Mucosa of rectum (tissue), 2 donors: ENCODE measurements at regions not wholly inside any gene's neighbourhood (a gene's known extent, or its start where the extent isn't known, plus 50 kb on each side); places are given as distances from the start of the nearest gene placed in this dataset.

ENCODE experiments used
- H3K27ac ChIP-seq, 2 donors: one replicate each; pipeline ENCODE4 v1.7.0; 2013; ENCODE audit warnings: inconsistent platforms in 2 of 2, low read depth in 2 of 2, low read length in 2 of 2
- H3K27me3 ChIP-seq, 2 donors: one replicate each; pipeline ENCODE4 v1.7.0; 2013; ENCODE audit warnings: low read length in 2 of 2; ENCODE audit not compliant: control insufficient read depth in 2 of 2, insufficient read depth in 2 of 2
- H3K36me3 ChIP-seq, 2 donors: one replicate each; pipeline ENCODE4 v1.7.0; 2013; ENCODE audit warnings: low read length in 2 of 2; ENCODE audit not compliant: control insufficient read depth in 2 of 2, insufficient read depth in 2 of 2
- H3K4me1 ChIP-seq, 2 donors: one replicate each; pipeline ENCODE4 v1.7.0; 2013; ENCODE audit warnings: low read length in 2 of 2, mild to moderate bottlenecking in 1 of 2; ENCODE audit not compliant: control insufficient read depth in 2 of 2, insufficient read depth in 2 of 2
- H3K4me3 ChIP-seq, 2 donors: one replicate each; pipeline ENCODE4 v1.7.0; 2013; ENCODE audit warnings: low read length in 2 of 2
- H3K9ac ChIP-seq, 2 donors: one replicate each; pipeline ENCODE4 v1.7.0; 2013; ENCODE audit warnings: low read length in 2 of 2, low read depth in 1 of 2, mild to moderate bottlenecking in 1 of 2
- H3K9me3 ChIP-seq, 2 donors: one replicate each; pipeline ENCODE4 v1.7.0; 2013; ENCODE audit warnings: low read length in 2 of 2; ENCODE audit not compliant: control insufficient read depth in 2 of 2
- donor health status: healthy.
- donor health status: Normal muscosa, but diverticular disease.

- no peak overlapping the region for H3K9ac ChIP-seq
- H3K4me3 ChIP-seq, result no peak overlapping the region
- H3K9me3 ChIP-seq, result no peaks in the 10 kb centered on the region
- H3K27me3 ChIP-seq, result no peaks in the 10 kb centered on the region
- no peaks in the 10 kb centered on the region for H3K36me3 ChIP-seq
- no peak overlapping the region for H3K27ac ChIP-seq
- H3K4me1 ChIP-seq, result no peaks in the 10 kb centered on the region
These were observed 417.2 kb downstream of the RFPL4B start for GRCh38 chr6:112764377-112764776.

GRCh38 chr6:112770308-112770707, 423.2 kb downstream of the RFPL4B start:
- Histone ChIP-seq H3K27ac (no peak overlapping the region), H3K36me3 (no peaks in the 10 kb centered on the region), H3K9me3 (no peaks in the 10 kb centered on the region), H3K4me1 (no peaks in the 10 kb centered on the region), H3K4me3 (no peak overlapping the region), H3K9ac (no peak overlapping the region), H3K27me3 (no peaks in the 10 kb centered on the region)

GRCh38 chr6:112773187-112773586, 426.1 kb downstream of the RFPL4B start:
- Histone ChIP-seq H3K4me3 (no peak overlapping the region), H3K27ac (no peak overlapping the region), H3K36me3 (no peaks in the 10 kb centered on the region)

GRCh38 chr6:112774319-112774718, 427.2 kb downstream of the RFPL4B start:
- Histone ChIP-seq H3K27me3 (no peaks in the 10 kb centered on the region), H3K27ac (no peak overlapping the region), H3K4me1 (no peaks in the 10 kb centered on the region), H3K9me3 (no peaks in the 10 kb centered on the region), H3K9ac (no peak overlapping the region), H3K4me3 (no peak overlapping the region), H3K36me3 (no peaks in the 10 kb centered on the region)

More at GRCh38 chr6:112773187-112773586, 426.1 kb downstream of the RFPL4B start:
- H3K27me3 ChIP-seq, result no peaks in the 10 kb centered on the region
- no peak overlapping the region for H3K9ac ChIP-seq
- H3K9me3 ChIP-seq, result no peaks in the 10 kb centered on the region
- no peaks in the 10 kb centered on the region for H3K4me1 ChIP-seq

- no peaks in the 10 kb centered on the region for H3K9me3 ChIP-seq
- no peaks in the 10 kb centered on the region for H3K36me3 ChIP-seq
- H3K4me1 ChIP-seq, result no peaks in the 10 kb centered on the region
- H3K4me3 ChIP-seq, result no peak overlapping the region
- H3K9ac ChIP-seq, result no peak overlapping the region
- H3K27ac ChIP-seq, result no peak overlapping the region
- H3K27me3 ChIP-seq, result no peaks in the 10 kb centered on the region
These were observed 433.5 kb downstream of the RFPL4B start for GRCh38 chr6:112780498-112781096.

- Histone ChIP-seq H3K9me3 (no peaks in the 10 kb centered on the region), H3K27me3 (no peaks in the 10 kb centered on the region), H3K36me3 (no peaks in the 10 kb centered on the region), H3K4me1 (no peaks in the 10 kb centered on the region), H3K4me3 (no peak overlapping the region), H3K9ac (no peak overlapping the region), H3K27ac (no peak overlapping the region)
These were observed 434.1 kb downstream of the RFPL4B start for GRCh38 chr6:112781241-112781640.

GRCh38 chr6:112785408-112785807, 438.3 kb downstream of the RFPL4B start:
- no peak overlapping the region for H3K4me3 ChIP-seq
- H3K4me1 ChIP-seq, result no peaks in the 10 kb centered on the region

GRCh38 chr6:112786801-112787200, 439.7 kb downstream of the RFPL4B start:
- Histone ChIP-seq H3K36me3 (no peaks in the 10 kb centered on the region), H3K9me3 (no peaks in the 10 kb centered on the region), H3K9ac (no peak overlapping the region), H3K27ac (no peak overlapping the region), H3K4me1 (no peaks in the 10 kb centered on the region), H3K4me3 (no peak overlapping the region), H3K27me3 (no peaks in the 10 kb centered on the region)

More at GRCh38 chr6:112785408-112785807, 438.3 kb downstream of the RFPL4B start:
- Histone ChIP-seq H3K9me3 (no peaks in the 10 kb centered on the region), H3K27ac (no peak overlapping the region), H3K36me3 (no peaks in the 10 kb centered on the region), H3K9ac (no peak overlapping the region), H3K27me3 (no peaks in the 10 kb centered on the region)

- Histone ChIP-seq H3K36me3 (no peaks in the 10 kb centered on the region), H3K27ac (no peak overlapping the region), H3K27me3 (no peaks in the 10 kb centered on the region), H3K9ac (no peak overlapping the region), H3K4me3 (no peak overlapping the region), H3K4me1 (no peaks in the 10 kb centered on the region), H3K9me3 (no peaks in the 10 kb centered on the region)
These were observed 440.2 kb downstream of the RFPL4B start for GRCh38 chr6:112787371-112787770.

GRCh38 chr6:112795316-112795715, 448.2 kb downstream of the RFPL4B start:
- no peaks in the 10 kb centered on the region for H3K4me1 ChIP-seq
- no peaks in the 10 kb centered on the region for H3K36me3 ChIP-seq
- no peak overlapping the region for H3K9ac ChIP-seq
- H3K4me3 ChIP-seq, result no peak overlapping the region
- H3K9me3 ChIP-seq, result no peaks in the 10 kb centered on the region
- no peaks in the 10 kb centered on the region for H3K27me3 ChIP-seq
- no peak overlapping the region for H3K27ac ChIP-seq

- no peaks in the 10 kb centered on the region for H3K27me3 ChIP-seq
- H3K4me3 ChIP-seq, result no peak overlapping the region
- H3K36me3 ChIP-seq, result no peaks in the 10 kb centered on the region
- H3K9me3 ChIP-seq, result no peaks in the 10 kb centered on the region
- H3K9ac ChIP-seq, result no peak overlapping the region
- H3K4me1 ChIP-seq, result no peaks in the 10 kb centered on the region
- H3K27ac ChIP-seq, result no peak overlapping the region
These were observed 449.6 kb downstream of the RFPL4B start for GRCh38 chr6:112796712-112797111.
